ENCODE measurements at regions not wholly inside any gene's neighbourhood (a gene's known extent, or its start where the extent isn't known, plus 50 kb on each side); places are given as distances from the start of the nearest gene placed in this dataset.
"Not testable (repeated sequence)": the region's sequence is repeated elsewhere in the genome, so short reads cannot be mapped to it uniquely, and the experiment has no call there.

GRCh38 chr14:37711831-37712475, 116.5 kb downstream of the TTC6 start:
- DNase-seq (ENCODE audit: low spot score) = no peak

DNA sequence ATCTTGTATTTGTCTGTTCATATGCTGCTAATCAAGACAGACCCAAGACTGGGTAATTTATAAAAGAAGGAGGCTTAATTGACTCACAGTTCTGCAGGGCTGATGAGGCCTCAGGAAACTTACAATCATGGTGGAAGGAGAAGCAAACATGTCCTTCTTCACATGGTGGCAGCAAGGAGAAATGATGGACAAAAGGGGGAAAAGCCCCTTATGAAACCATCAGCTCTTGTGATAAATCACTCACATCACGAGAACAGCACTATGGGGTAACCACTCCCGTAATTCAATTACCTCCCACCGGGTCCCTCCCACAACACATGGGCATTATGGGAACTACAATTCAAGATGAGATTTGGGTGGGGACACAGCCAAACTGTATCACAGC, 117.0 kb downstream of the TTC6 start:
- DNase-seq (ENCODE audit: low spot score) = not testable (repeated sequence)

DNA sequence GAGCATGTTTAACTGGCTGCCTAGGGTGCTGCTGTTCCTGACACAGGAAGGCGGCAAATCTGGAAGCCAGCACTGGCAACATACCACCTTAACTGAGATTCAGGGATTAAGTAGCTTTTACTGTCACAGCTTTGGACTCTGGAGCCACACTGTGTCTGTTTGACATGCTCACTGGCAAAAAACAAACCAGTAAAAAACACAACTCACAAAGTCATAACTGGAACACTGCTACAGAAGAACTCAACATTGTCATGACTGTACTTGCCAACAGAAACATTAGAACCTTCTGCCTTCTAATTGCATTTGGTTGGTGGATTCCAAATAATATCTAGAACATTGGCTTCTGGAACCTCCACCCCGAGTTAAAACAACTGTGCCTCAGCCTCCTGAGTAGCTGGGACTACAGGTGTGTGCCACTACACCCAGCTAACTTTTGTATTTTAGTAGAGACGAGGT, 117.6 kb downstream of the TTC6 start:
- no peak for DNase-seq (ENCODE audit: low spot score)

DNA sequence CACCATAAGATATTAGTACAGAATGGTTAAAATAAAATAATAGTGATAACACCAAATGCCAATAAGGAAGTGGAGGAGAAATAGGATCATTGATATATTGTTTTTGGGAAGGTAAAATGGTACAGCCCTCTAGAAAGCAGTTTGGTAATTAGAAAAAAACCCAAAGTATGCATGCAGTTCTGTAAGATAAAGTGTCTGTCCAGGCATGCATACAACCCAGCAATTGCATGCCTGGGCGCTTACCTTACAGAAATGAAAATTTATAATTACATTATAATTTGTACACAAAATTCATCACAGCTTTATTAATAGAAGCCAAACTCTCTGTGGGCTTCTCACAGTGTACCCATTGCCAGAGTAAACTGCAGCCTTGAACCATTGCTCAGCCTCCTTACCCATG, 124.7 kb downstream of the TTC6 start:
- DNase-seq (ENCODE audit: low spot score) = no peak

DNA sequence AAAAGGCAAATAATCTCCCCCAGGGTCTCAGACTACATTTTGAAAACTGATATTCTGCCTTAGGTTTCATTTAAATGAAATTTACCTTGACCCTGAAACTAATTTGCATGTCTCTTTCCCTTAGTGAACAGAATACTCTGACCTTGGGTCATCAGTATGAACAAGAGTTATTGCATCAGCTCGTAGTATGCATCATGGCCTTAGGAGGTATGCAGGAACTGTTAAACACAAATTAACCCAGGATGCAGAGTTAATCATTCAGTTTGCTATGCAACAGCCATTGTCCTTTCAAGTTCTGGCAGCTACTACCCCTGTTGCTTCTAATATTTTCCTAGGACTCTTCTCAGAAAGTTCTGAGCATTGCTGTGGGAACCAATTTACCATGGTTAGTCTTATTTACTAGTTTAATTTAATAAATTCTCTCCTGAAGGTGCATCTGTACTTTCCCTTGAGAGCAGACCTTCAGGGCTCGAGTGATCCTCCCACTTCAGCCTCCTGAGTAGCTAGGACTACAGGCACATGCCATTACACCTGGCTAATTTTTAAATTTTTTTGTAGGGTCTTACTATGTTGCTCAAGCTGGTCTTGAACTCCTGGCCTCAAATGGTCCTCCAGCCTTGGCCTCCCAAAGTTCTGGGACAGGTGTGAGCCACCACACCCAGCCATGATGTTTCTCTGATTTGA, 126.7 kb downstream of the TTC6 start:
- DNase-seq (ENCODE audit: low spot score) = no peak

DNA sequence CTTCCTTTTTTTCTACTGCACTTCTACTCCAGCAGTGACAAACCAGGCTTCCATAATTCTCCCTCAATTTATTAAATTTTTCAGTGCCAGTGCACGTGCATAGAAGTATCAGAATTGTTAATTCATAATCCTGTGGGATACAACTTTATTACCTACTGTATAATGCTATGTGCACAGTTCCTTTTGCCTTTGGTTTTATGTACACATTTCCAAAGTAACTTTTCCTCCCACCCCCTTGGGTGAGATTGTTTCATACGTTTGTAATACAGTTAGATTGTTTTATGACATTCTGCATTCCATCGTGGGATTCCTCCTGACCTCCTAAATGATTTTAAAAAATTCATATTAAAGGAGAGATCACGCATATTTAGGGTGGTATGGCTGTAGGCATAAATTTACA, 128.1 kb downstream of the TTC6 start:
- no peak for DNase-seq (ENCODE audit: low spot score)

DNA sequence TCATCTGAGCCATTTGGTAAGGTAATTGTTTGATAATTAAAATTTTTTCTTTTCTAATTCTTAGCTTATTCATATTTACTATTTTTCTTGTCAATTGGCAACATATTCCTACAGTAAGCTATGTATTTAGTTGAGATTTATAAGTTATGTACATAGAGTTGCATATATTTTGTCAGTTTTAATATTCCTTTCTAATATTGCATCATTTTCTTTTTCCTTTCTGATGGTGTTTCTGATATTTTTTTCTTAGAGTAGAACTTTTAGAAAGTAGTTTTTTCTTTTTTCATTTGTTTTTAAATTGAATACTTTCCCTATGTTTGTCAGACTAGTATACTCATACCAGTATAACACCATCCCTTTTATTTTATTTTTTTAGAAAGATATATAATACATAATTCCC, 131.3 kb downstream of the TTC6 start:
- DNase-seq (ENCODE audit: low spot score) = no peak

GRCh38 chr14:37729218-37729617, 133.8 kb downstream of the TTC6 start:
- no peak for DNase-seq (ENCODE audit: low spot score)

DNA sequence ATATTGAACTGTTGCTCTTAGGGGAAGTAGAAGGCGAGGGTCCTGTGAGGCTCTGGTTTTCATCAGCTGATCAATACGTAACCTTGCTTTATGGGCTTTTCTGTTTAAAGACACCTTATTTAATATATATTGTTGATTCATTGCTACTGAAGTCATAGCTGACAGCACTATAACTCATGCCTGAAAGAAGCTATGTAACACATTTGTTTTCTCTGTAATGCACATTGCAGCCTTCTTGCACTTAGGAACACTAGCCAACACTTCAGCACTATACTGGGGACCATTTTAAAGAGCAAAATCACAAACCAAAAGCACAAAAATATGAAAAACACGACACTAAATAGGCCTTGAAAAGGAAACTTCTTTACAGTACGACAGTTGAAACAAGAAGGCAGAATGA, 135.7 kb downstream of the TTC6 start:
- DNase-seq (ENCODE audit: low spot score) = no peak

DNA sequence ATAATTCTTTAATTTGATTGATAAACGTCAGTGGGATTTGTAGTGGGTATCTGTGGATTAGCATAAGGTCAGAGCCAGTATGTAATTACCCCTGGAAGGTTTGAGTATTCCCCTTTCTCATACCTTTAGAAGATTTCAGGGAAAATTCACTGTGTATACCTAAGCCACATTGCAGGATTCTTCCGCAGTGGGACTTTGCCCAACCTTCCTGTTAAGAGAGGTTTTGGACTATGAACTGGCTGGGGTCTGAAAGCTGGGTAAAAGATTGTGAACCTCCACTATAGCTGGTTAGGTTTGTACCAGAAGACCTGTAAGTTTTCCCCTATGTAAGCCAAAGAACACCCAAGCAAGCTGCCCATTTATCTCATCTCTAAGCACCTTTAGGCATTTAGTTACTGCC, 150.2 kb downstream of the TTC6 start:
- no peak for DNase-seq (ENCODE audit: low spot score)

- no peak for DNase-seq (ENCODE audit: low spot score)
Measured at GRCh38 chr14:37746140-37746832, 150.9 kb downstream of the TTC6 start.

- no peak for DNase-seq (ENCODE audit: low spot score)
Measured at GRCh38 chr14:37753459-37753858, 158.0 kb downstream of the TTC6 start.

GRCh38 chr14:37760275-37760674, 164.8 kb downstream of the TTC6 start:
- DNase-seq (ENCODE audit: low spot score) = not testable (repeated sequence)

DNA sequence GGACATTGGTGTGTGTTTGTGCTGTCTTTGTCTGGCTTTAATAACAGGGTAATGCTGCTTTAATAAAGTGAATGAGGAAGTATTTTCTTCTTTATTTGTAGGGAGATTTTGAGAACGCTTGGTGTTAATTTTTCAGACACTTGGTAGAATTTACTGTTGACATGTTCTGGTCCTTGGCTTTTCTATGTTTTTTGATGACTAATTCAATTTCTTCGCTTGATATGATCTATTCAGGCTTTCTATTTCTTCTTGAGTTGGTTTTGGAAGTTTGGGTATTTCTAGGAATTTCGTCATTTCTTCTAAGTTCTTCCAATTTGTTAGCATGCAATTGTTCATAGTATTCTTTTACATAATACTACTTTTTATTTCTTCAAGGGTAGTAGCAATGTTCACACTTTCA, 167.8 kb downstream of the TTC6 start:
- no peak for DNase-seq (ENCODE audit: low spot score)

- not testable (repeated sequence) for DNase-seq (ENCODE audit: low spot score)
Measured at GRCh38 chr14:37772283-37772682, 176.9 kb downstream of the TTC6 start.

- DNase-seq (ENCODE audit: low spot score) = no peak
Measured at GRCh38 chr14:37776791-37777499, 181.5 kb downstream of the TTC6 start.

- DNase-seq (ENCODE audit: low spot score) = no peak
Measured at GRCh38 chr14:37778135-37778943, 182.9 kb downstream of the TTC6 start.

DNA sequence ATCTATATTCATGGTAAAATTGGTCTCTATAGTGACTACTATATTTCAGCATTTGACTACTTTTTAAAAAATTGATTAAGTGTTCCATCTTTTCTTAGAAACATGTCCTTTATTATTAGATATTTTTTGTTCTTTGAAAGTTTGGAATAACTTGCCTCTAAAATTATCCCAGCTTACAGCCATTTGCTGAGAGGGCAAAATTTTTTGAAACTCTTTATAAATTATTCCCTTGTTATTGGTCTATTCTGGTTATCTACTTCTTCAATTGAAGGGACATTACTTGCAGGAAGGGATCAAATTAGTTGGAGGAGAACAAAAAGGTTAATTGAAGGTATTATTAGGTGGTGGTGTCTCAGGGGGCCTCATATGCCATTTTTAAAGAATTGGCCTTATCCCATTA, 184.1 kb downstream of the TTC6 start:
- DNase-seq (ENCODE audit: low spot score) = no peak

GRCh38 chr14:37780731-37781130, 185.3 kb downstream of the TTC6 start:
- not testable (repeated sequence) for DNase-seq (ENCODE audit: low spot score)

- not testable (repeated sequence) for DNase-seq (ENCODE audit: low spot score)
Measured at GRCh38 chr14:37784203-37784826, 188.9 kb downstream of the TTC6 start.

DNA sequence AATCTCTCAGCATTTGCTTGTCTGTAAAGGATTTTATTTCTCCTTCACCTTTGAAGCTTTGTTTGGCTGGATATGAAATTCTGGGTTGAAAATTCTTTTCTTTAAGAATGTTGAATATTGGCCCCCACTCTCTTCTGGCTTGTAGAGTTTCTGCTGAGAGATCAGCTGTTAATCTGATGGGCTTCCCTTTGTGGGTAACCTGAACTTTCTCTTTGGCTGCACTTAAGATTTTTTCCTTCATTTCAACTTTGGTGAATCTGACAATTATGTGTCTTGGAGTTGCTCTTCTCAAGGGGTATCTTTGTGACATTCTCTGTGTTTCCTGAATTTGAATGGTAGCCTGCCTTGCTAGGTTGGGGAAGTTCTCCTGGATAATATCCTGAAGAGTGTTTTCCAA, 189.4 kb downstream of the TTC6 start:
- DNase-seq (ENCODE audit: low spot score) = not testable (repeated sequence)
